ENCODE measurements at regions not wholly inside any gene's neighbourhood (a gene's known extent, or its start where the extent isn't known, plus 50 kb on each side); places are given as distances from the start of the nearest gene placed in this dataset.
A peak's percentile ranks its signal among the peaks of the same experiment; 100 is the strongest.

GRCh38 chr15:68518785-68519430 is 59.9 kb upstream of the CORO2B start:
- intact Hi-C loops (cut with DNase I; ENCODE audit: low total_unique reads) = no loop called here
- Histone ChIP-seq H3K27me3 (no peaks in the 10 kb centered on the region), H3K4me3 (no peak overlapping the region), H3K9me3 (no peaks in the 10 kb centered on the region), H3K4me1 (peaks cover 0 to 30% (median 23%) of the 10 kb centered on the region in 4 donors), H3K36me3 (no peaks in the 10 kb centered on the region), H3K27ac (peak overlapping the region; percentile 77 to 78)
- no peak for TF ChIP-seq CTCF (IDR thresholded peaks at IDR 0.05)
- no peak for DNase-seq

- no peak for DNase-seq
These were observed 53.8 kb upstream of the CORO2B start for GRCh38 chr15:68524753-68525584.

GRCh38 chr15:68525815-68526214 is 53.0 kb upstream of the CORO2B start:
- Histone ChIP-seq H3K36me3 (no peaks in the 10 kb centered on the region), H3K4me3 (no peak overlapping the region), H3K9me3 (no peaks in the 10 kb centered on the region), H3K27me3 (no peaks in the 10 kb centered on the region), H3K4me1 (peaks cover 0 to 17% (median 4%) of the 10 kb centered on the region in 4 donors), H3K27ac (peak overlapping the region; percentile 3 to 29)
- TF ChIP-seq CTCF (IDR thresholded peaks at IDR 0.05) = no peak
- intact Hi-C loops (cut with DNase I; ENCODE audit: low total_unique reads) = no loop called here
- no peak for DNase-seq

More at GRCh38 chr15:68524753-68525584, 53.8 kb upstream of the CORO2B start:
- Histone ChIP-seq H3K27ac (peak overlapping the region; percentile 3 to 29), H3K4me3 (no peak overlapping the region), H3K36me3 (no peaks in the 10 kb centered on the region), H3K4me1 (peaks cover 0 to 17% (median 4%) of the 10 kb centered on the region in 4 donors), H3K27me3 (no peaks in the 10 kb centered on the region), H3K9me3 (no peaks in the 10 kb centered on the region)
- no peak for TF ChIP-seq CTCF (IDR thresholded peaks at IDR 0.05)
- intact Hi-C loops (cut with DNase I; ENCODE audit: low total_unique reads) = no loop called here

GRCh38 chr15:68526269-68526668 is 52.5 kb upstream of the CORO2B start:
- Histone ChIP-seq H3K4me3 (no peak overlapping the region), H3K27ac (peak overlapping the region in 1 of 2 donors; percentile 29), H3K9me3 (no peaks in the 10 kb centered on the region), H3K36me3 (no peaks in the 10 kb centered on the region), H3K27me3 (no peaks in the 10 kb centered on the region), H3K4me1 (peaks cover 0 to 17% (median 4%) of the 10 kb centered on the region in 4 donors)
- no peak for DNase-seq
- no peak for TF ChIP-seq CTCF (IDR thresholded peaks at IDR 0.05)
- intact Hi-C loops (cut with DNase I; ENCODE audit: low total_unique reads) = no loop called here

GRCh38 chr15:68526784-68527183 is 52.0 kb upstream of the CORO2B start:
- Histone ChIP-seq H3K9me3 (peaks cover 0 to 2% (median 0%) of the 10 kb centered on the region in 3 donors), H3K4me3 (no peak overlapping the region), H3K27ac (no peak overlapping the region), H3K36me3 (no peaks in the 10 kb centered on the region), H3K4me1 (peaks cover 0 to 17% (median 4%) of the 10 kb centered on the region in 4 donors), H3K27me3 (no peaks in the 10 kb centered on the region)
- intact Hi-C loops (cut with DNase I; ENCODE audit: low total_unique reads) = no loop called here
- TF ChIP-seq CTCF (IDR thresholded peaks at IDR 0.05) = no peak
- no peak for DNase-seq
